Neuron (in vitro differentiated cells): ENCODE measurements at regions not wholly inside any gene's neighbourhood (a gene's known extent, or its start where the extent isn't known, plus 50 kb on each side); places are given as distances from the start of the nearest gene placed in this dataset.

Experiments
- H2AFZ ChIP-seq: one replicate; pipeline ENCODE4 v1.6.1; 2013; ENCODE audit warnings: low read depth, mild to moderate bottlenecking, inconsistent platforms, low read length, moderate library complexity
- H3K27me3 ChIP-seq: one replicate; pipeline ENCODE4 v1.6.1; 2013; ENCODE audit warnings: low read length; ENCODE audit not compliant: insufficient read depth
- H3K36me3 ChIP-seq: one replicate; pipeline ENCODE4 v1.6.1; 2013; ENCODE audit warnings: low read length; ENCODE audit not compliant: insufficient read depth
- H3K4me1 ChIP-seq: one replicate; pipeline ENCODE4 v1.6.1; 2013; ENCODE audit warnings: low read length; ENCODE audit not compliant: insufficient read depth
- H3K4me3 ChIP-seq: 2 replicates; pipeline ENCODE4 v1.5.1; 2013; ENCODE audit warnings: mild to moderate bottlenecking, low read length, moderate library complexity
- H3K9me3 ChIP-seq: one replicate; pipeline ENCODE4 v1.6.1; 2013; ENCODE audit warnings: low read length

GRCh38 chr3:56909349-56909748 is 107.6 kb upstream of the ARHGEF3 start:
- Histone ChIP-seq H2AFZ (no peak overlapping the region), H3K27me3 (no peaks in the 10 kb centered on the region), H3K9me3 (no peaks in the 10 kb centered on the region), H3K4me3 (no peak overlapping the region), H3K36me3 (no peaks in the 10 kb centered on the region), H3K4me1 (no peaks in the 10 kb centered on the region)

- no peaks in the 10 kb centered on the region for H3K36me3 ChIP-seq
- H3K9me3 ChIP-seq = no peaks in the 10 kb centered on the region
- no peaks in the 10 kb centered on the region for H3K27me3 ChIP-seq
- no peak overlapping the region for H2AFZ ChIP-seq
- no peak overlapping the region for H3K4me3 ChIP-seq
- no peaks in the 10 kb centered on the region for H3K4me1 ChIP-seq
Observed at GRCh38 chr3:56908004-56908403, 106.3 kb upstream of the ARHGEF3 start.

GRCh38 chr3:56904552-56905215 is 102.9 kb upstream of the ARHGEF3 start:
- no peak overlapping the region for H2AFZ ChIP-seq
- H3K4me1 ChIP-seq = no peaks in the 10 kb centered on the region
- no peaks in the 10 kb centered on the region for H3K36me3 ChIP-seq
- H3K9me3 ChIP-seq = no peaks in the 10 kb centered on the region
- no peaks in the 10 kb centered on the region for H3K27me3 ChIP-seq
- no peak overlapping the region for H3K4me3 ChIP-seq

- H3K4me3 ChIP-seq = no peak overlapping the region
Observed at GRCh38 chr3:56903231-56903782, 101.6 kb upstream of the ARHGEF3 start.

GRCh38 chr3:56902468-56903160 is 100.9 kb upstream of the ARHGEF3 start:
- Histone ChIP-seq H3K4me3 (no peak overlapping the region), H3K9me3 (no peaks in the 10 kb centered on the region), H3K36me3 (no peaks in the 10 kb centered on the region), H3K27me3 (no peaks in the 10 kb centered on the region), H2AFZ (no peak overlapping the region), H3K4me1 (no peaks in the 10 kb centered on the region)

More at GRCh38 chr3:56903231-56903782, 101.6 kb upstream of the ARHGEF3 start:
- H3K4me1 ChIP-seq = no peaks in the 10 kb centered on the region
- no peaks in the 10 kb centered on the region for H3K9me3 ChIP-seq
- H3K36me3 ChIP-seq = no peaks in the 10 kb centered on the region
- no peaks in the 10 kb centered on the region for H3K27me3 ChIP-seq
- no peak overlapping the region for H2AFZ ChIP-seq

- Histone ChIP-seq H3K27me3 (no peaks in the 10 kb centered on the region), H2AFZ (no peak overlapping the region), H3K36me3 (no peaks in the 10 kb centered on the region), H3K9me3 (no peaks in the 10 kb centered on the region), H3K4me1 (peaks cover 2% of the 10 kb centered on the region), H3K4me3 (no peak overlapping the region)
Observed at GRCh38 chr3:56900801-56901200, 99.1 kb upstream of the ARHGEF3 start.

GRCh38 chr3:56899851-56900250 is 98.1 kb upstream of the ARHGEF3 start:
- Histone ChIP-seq H3K27me3 (no peaks in the 10 kb centered on the region), H3K9me3 (no peaks in the 10 kb centered on the region), H3K36me3 (no peaks in the 10 kb centered on the region), H2AFZ (no peak overlapping the region), H3K4me1 (peaks cover 9% of the 10 kb centered on the region), H3K4me3 (no peak overlapping the region)

- Histone ChIP-seq H3K27me3 (no peaks in the 10 kb centered on the region), H3K4me3 (no peak overlapping the region), H2AFZ (no peak overlapping the region), H3K36me3 (no peaks in the 10 kb centered on the region), H3K9me3 (no peaks in the 10 kb centered on the region), H3K4me1 (peaks cover 12% of the 10 kb centered on the region)
Observed at GRCh38 chr3:56899078-56899477, 97.3 kb upstream of the ARHGEF3 start.

GRCh38 chr3:56896357-56896756 is 94.6 kb upstream of the ARHGEF3 start:
- Histone ChIP-seq H2AFZ (no peak overlapping the region), H3K4me1 (peaks cover 12% of the 10 kb centered on the region), H3K4me3 (no peak overlapping the region), H3K9me3 (no peaks in the 10 kb centered on the region), H3K36me3 (no peaks in the 10 kb centered on the region), H3K27me3 (no peaks in the 10 kb centered on the region)

- Histone ChIP-seq H3K36me3 (no peaks in the 10 kb centered on the region), H3K27me3 (no peaks in the 10 kb centered on the region), H3K4me1 (peaks cover 12% of the 10 kb centered on the region), H3K9me3 (no peaks in the 10 kb centered on the region), H3K4me3 (no peak overlapping the region), H2AFZ (no peak overlapping the region)
Observed at GRCh38 chr3:56894881-56895431, 93.2 kb upstream of the ARHGEF3 start.

GRCh38 chr3:56890448-56891091 is 88.8 kb upstream of the ARHGEF3 start:
- no peak overlapping the region for H3K4me3 ChIP-seq
- no peaks in the 10 kb centered on the region for H3K27me3 ChIP-seq
- no peak overlapping the region for H2AFZ ChIP-seq
- no peaks in the 10 kb centered on the region for H3K9me3 ChIP-seq
- H3K36me3 ChIP-seq = no peaks in the 10 kb centered on the region
- peaks cover 8% of the 10 kb centered on the region for H3K4me1 ChIP-seq

GRCh38 chr3:56889131-56889530 is 87.4 kb upstream of the ARHGEF3 start:
- no peaks in the 10 kb centered on the region for H3K9me3 ChIP-seq
- H3K36me3 ChIP-seq = no peaks in the 10 kb centered on the region
- no peak overlapping the region for H2AFZ ChIP-seq

GRCh38 chr3:56887402-56888025 is 85.8 kb upstream of the ARHGEF3 start:
- no peaks in the 10 kb centered on the region for H3K27me3 ChIP-seq
- no peaks in the 10 kb centered on the region for H3K4me1 ChIP-seq
- H3K4me3 ChIP-seq = no peak overlapping the region
- H2AFZ ChIP-seq = no peak overlapping the region
- H3K36me3 ChIP-seq = no peaks in the 10 kb centered on the region
- H3K9me3 ChIP-seq = no peaks in the 10 kb centered on the region

More at GRCh38 chr3:56889131-56889530, 87.4 kb upstream of the ARHGEF3 start:
- Histone ChIP-seq H3K27me3 (no peaks in the 10 kb centered on the region), H3K4me3 (no peak overlapping the region), H3K4me1 (no peaks in the 10 kb centered on the region)
